T-helper 2 cell treated with Interferon-gamma antibody and Interleukin-4, amounts not matched to agents 100 ng/mL and 5 ng/mL, for 36 hours (primary cell): ENCODE measurements at regions not wholly inside any gene's neighbourhood (a gene's known extent, or its start where the extent isn't known, plus 50 kb on each side); places are given as distances from the start of the nearest gene placed in this dataset.

Experiments used
- intact Hi-C: fragments of 100-400 bp; cut with micrococcal nuclease; formaldehyde crosslinking; loops from one replicate; pipeline ENCODE4 v1.15.1; 2023

GRCh38 chr5:133665571-133665970, 53.2 kb upstream of the FSTL4 start:
- intact Hi-C loops = no loop called here

- intact Hi-C loops = no loop called here
These were observed 52.1 kb upstream of the FSTL4 start for GRCh38 chr5:133664422-133664821.

- intact Hi-C loops = no loop called here
These were observed 51.2 kb upstream of the FSTL4 start for GRCh38 chr5:133663397-133664054.

GRCh38 chr5:133662578-133662977, 50.2 kb upstream of the FSTL4 start:
- intact Hi-C loops = no loop called here
